HG03558 (cell line): ENCODE measurements at regions not wholly inside any gene's neighbourhood (a gene's known extent, or its start where the extent isn't known, plus 50 kb on each side); places are given as distances from the start of the nearest gene placed in this dataset.
"Not testable (repeated sequence)": the region's sequence is repeated elsewhere in the genome, so short reads cannot be mapped to it uniquely, and the experiment has no call there.

Source experiments
- ATAC-seq: cut with Tn5 transposase; IDR thresholded peaks from one replicate; pipeline ENCODE4 v1.9.1; 2021; ENCODE audit warnings: moderate number of reproducible peaks; ENCODE audit not compliant: unreplicated experiment; ENCODE audit errors: extremely low read depth

DNA sequence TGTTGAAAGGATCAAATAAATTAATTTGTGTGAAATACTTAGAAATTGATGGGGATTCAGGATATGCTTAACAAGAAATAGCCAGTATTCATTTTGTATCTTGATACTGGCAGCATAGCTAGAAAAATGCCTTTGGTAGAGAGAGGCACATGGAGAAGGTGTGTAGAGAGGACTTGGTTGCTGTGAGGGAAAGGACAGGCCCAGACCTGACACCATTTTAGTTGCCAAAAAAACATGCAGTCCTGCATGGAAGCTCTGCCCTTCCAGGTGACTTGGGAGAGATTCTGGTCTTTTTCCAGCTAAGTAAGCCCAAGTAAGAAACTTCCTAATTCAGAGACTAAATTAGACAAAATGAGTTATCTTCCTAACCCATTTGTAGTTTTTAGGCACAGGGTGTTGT, 335.0 kb downstream of the RFC3 start:
- ATAC-seq = no peak

DNA sequence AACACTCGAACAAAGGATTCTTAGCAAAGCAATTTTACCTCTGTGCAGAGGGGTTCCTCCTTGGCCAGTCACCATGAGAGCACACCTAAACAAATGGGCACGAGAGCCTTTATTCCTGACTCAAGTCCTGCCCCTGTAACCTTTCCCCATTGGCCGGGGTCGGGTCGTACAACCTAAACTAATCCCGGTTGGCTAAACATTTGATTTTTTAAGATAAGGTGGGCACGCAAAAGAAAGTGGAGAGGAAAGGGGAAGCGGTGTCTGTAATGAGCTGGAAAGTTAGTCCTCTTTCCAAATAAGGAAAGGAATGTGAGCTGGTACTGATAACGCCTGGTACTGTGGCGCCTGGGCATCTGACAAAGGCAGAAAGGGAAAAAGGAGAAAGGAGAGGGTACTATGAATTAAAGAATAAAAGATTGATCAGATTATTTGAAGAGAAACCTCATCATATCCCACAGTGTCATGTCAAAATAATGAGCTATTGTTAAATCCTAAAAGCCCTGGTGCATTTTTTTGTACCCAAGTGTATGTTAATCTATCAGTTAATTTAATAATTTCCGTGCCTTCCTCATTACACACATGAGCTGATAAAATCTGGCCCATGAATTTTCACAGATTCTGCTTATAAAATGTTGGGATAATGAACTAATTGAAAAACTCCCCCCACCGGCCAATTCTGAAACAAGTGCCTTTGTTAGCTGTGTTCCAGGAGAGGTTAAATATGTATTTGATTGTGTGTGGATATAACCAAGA, 335.7 kb downstream of the RFC3 start:
- no peak for ATAC-seq

DNA sequence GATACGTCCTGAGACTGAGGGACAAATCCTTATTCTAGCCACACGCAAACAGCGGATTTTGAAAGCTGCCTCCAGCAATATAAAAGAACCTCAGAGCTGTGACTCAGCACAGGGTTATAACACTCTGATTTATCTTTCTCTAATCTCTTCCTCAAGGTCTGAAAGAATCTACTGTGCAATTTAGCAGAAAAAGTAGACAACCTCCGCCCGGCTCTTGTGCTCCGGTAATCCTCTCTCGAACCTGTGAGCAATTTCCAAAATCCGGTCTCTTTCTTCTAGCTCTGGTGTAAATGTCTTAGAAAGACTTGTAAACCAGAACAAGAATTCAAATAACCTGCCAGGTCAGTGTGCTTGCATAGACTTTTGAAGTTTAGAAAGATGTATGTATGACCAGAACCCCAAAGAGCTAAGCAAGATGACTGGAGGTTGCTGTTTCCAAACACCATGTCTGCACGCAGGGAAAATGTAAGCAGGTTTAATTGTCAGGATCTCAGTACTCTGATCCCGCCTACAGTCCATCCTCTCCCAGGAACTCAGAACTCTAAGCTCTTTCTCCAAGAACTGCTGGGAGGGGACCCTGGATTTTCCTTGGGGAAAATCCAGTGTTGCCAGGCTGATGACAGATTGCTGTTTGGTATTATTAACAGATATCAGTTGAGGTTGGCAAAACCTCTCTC, 338.1 kb downstream of the RFC3 start:
- ATAC-seq = no peak

DNA sequence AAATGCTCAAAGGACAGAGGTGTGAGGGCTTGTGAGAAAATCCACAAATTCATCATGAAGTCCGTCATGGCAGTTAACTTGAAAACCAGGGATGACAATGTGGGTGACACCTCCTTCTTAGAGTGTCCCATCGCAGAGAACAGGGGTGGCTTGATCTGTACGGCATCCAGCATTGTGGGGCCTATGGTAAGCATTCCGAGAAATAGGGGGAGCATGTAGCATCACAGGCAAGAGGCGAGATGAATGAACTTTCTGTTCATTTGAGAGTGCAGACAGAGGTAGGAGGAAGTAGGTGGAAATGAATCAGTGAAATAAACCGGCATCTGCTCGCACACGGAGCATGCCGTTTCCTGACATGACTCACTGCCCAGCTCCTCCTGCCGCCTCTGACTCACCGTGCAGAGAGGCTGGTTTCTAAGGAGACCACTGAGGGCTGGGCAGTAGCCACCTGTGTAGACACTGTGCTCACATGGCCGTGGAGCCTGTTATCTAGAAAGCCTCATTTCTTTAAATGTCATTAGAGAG, 339.0 kb downstream of the RFC3 start:
- peak; percentile 100 for ATAC-seq

DNA sequence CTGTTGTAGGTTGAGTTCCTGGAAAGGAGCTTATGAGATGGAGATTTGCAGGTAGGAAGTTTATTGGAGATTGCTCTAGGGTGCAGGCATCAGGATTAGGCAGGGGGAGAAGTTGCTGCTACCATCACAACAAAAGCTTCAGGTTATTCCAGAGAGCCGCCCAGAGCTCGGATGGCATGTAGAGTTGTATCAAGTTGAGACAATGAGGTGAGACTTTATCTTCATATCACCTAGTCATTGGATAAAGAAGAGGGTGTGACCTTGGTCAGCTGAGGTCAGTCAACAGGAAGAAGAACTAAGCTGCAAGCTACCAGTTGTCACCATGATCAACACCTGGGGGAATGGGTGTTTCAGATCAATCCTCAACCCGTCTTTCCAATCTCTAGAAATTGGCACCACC, 342.0 kb downstream of the RFC3 start:
- ATAC-seq = no peak

DNA sequence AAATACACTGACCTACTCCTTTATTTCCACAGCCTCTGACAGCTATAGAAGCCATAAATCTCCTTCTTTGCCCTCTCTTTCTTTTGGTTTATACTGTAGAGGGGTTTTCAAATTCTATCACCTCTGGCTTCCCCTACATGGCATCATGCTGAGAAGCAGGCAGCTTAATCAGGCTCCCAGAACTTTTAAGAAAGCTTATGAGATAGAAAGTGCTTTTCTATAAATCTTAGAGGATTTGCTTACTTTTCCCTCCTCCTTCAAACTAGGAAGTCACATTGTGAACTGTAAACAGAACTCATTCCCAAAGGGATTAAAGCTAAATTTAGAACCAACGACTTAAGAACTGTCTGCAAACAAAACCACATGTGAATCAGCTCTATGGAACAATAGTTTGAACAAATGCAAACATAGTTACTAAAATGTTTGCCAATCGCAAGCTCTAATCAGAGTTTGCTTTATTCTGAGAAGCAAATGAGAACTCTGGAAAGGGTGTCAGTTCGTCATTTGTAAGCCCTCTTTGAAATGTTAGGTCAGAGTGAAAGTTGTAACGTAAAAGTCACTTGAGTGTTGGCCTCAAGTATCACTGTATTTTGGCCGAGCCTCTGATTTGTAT, 344.1 kb downstream of the RFC3 start:
- ATAC-seq = no peak

DNA sequence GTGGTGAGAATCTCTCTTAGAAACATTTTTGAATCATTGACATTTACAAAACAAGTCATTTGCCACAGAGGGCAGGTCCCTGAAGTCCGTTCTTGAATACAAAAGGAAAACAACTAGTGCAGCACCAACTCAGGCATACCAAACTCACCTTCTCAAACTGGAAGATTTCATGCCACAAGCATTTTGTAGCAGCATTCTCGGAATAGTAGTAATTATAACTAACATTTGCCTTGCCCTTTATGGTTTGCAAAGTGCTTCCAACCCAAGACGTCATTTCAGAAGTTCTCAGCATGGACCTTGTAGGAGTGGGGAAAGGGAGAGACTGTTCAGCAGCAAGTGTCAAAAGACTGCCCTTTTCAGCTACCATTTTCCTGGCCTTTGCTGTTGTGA, 344.6 kb downstream of the RFC3 start:
- no peak for ATAC-seq

DNA sequence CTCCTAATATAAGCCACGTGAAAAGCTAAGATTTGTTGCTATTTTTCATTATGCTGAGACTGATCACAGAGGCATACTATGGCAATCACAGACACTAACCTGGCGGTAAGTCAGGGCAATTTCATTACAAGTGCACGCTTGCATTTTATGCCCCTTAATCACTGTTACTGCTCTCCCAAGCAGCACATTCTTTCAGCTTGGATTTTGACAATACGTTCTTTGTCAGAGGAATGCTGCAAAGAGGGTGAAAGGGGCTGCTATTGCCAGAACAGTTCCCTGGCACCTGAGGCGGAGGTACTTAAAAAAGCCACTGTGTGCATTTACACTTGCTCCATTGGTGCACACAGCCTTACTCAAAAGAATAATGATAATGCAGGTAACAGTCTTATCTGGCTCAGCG, 346.6 kb downstream of the RFC3 start:
- no peak for ATAC-seq

DNA sequence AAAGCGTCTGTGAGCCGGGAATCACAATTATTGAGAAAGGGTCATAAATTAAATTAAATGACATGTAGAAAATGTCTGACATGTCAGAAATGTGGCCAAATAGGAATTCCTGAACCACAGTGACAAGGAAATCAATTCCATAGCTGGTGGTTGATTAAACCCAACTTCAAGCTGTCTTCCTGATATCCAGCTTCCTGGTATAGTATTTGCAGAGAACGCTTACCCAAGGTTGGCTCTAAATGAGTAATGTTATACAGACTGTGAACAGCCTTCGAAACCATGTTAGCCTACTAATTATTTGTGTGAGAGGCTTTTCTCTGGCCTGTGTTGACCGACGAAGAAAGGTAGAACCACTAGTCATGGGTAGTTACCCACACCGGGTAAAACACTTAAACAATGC, 347.2 kb downstream of the RFC3 start:
- ATAC-seq = no peak

DNA sequence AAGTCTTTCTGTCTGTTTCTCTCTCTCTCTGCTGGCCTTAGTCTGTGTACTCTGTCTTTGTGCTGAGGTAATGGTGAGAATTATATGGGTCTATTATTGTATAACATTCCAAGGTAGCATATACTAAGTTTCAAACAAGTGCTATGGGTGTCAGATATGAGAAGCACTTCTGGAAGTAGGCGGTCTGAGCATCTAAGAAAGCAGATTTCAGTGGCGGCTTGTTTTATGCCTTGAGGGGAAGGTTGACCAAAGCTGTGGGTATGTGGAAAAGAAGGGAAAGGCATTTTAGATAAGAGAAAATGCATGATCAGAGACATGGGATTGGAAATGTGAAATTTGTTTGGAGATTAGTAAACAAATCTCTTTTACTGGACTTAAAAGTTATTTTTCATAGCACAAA, 348.5 kb downstream of the RFC3 start:
- no peak for ATAC-seq

DNA sequence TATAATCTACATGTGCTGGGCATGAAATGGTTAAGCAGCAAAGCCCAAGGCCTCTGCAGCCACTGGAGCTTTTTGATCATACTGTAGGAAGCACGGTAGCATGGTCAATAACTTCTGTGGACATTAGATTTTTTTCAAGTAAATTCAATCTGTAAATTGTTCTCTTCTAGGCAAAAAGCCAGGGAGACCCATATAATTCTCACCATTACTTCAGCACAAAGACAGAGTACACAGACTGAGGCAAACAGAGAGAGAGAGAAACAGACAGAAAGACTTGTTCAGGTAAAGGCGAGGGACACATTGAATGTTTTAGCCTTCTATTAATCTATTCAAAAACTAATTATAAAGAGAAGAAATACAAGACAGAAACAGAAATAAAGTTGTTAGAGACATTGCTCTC, 349.4 kb downstream of the RFC3 start:
- ATAC-seq = no peak

DNA sequence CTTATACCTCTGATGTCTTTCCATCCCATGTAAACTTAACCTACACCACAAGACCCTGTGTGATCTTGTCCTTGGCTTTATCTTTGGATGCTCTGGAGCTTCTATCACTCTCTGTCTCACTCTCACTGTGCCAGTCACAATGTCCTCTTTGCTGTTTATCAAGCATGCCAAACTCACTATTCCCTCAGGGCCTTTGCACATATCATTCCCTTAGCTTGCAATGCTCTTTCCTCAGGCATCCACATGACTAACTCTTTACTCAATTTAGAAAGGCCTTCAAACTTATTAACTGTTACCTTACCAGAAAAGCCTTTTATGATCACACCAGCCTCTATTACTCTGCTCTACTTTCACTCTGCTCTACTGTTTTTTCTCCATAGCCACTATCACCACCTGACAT, 354.1 kb downstream of the RFC3 start:
- no peak for ATAC-seq

DNA sequence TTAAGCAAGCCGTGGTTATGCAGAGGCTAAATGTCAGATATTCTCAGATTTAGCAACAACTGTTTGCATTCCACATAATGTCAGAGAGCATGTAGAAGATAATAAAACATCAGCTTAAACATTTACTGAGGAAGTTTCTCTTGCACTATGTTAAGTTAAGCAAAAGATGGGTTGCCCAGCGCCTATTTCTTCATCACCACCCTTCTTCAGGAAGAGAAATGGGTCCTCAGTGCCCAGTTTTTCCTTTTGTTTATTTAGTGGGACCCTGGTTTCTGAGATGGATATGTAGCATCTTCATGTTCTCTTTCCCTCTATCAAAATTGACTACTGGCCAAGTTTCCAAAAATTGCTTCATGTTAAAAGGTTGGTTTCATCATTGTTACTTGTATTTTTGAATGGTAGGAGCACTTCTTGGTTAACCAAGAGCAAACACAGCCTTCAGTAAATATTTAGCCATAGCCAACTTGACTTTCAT, 356.8 kb downstream of the RFC3 start:
- no peak for ATAC-seq

DNA sequence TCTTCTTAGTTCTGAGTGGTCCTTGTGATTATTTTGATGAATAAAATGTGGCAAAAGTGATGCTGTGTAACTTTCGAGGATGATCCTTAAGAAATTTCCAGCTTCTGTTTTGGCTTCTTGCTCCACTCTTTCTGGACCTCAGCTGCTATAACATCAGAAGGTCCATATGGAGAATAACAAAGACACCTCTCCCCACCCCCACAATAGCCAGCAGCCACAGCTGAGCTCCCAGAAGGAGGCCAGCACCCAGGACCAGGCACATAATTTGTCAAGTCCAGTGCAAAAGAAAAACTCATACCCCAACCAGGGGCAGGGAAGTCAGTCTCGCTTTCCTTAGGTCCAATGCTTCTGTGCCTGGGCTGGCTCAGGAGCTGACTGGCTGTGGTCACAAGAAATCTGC, 357.6 kb downstream of the RFC3 start:
- ATAC-seq = no peak

DNA sequence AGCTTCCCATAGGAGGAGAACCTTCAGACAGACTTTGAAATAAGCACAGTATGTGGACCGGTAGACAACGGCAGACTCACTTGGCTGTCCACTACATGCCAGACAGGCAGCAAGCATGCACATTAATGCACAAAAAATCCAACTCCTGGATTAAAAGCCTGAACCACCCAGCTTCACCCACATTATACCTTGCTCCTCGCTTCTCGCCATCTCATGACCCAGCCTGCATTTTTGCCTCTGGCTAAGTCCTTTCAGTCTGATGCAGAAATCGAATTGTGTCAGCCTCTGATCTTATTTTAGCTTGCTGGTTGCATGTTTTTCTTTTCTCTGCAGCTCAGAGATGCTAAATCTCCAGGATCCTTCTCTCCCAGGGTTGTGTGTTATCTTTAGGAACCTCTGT, 358.7 kb downstream of the RFC3 start:
- ATAC-seq = no peak

DNA sequence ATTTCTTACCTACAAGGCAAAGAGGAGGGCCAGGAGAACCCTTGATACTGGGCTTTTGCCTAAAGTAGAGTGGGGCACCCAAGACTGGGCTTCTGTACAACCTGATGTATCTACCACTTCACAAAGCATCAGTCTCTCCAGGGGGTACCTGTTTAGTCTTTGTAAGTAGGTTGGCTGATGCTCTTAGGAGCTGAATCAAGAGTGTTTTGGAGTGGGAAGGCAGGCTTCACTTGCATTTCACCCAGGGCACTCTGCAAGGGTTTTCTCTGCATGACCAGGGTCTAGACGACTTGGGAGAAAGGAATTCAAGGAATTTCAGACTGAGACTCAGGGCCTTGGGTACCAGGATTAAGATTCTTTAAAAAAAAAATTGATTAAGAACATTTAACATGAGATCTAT, 361.5 kb downstream of the RFC3 start:
- ATAC-seq = no peak

DNA sequence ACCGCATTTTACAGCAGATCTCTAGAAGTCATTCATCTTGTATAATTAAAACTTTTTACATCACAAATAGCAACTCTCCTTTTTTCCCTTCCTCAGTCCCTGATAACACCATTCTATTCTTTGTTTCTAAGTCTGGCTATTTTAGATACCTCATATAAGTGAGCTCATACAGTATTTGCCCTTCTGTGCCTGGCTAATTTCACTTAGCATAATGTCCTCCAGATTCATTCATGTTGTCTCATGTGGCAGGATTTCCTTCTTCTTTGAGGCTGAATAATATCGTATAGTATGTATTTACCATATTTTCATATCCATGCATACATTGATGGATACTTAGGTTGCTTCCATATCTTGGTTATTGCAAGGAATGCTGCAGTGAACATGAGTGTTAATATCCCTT, 362.0 kb downstream of the RFC3 start:
- no peak for ATAC-seq

DNA sequence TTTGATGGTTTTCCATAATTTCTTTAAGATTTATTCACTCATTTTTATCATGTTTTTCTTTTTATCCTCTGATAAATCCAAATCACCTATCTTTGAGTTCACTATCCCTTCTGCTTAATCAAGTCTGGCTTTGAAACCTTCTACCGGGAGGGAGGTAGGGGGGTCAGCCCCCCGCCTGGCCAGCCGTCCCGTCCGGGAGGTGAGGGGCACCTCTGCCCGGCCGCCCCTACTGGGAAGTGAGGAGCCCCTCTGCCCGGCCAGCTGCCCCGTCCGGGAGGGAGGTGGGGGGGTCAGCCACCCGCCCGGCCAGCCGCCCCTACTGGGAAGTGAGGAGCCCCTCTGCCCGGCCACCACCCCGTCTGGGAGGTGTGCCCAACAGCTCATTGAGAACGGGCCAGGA, 363.3 kb downstream of the RFC3 start:
- not testable (repeated sequence) for ATAC-seq

DNA sequence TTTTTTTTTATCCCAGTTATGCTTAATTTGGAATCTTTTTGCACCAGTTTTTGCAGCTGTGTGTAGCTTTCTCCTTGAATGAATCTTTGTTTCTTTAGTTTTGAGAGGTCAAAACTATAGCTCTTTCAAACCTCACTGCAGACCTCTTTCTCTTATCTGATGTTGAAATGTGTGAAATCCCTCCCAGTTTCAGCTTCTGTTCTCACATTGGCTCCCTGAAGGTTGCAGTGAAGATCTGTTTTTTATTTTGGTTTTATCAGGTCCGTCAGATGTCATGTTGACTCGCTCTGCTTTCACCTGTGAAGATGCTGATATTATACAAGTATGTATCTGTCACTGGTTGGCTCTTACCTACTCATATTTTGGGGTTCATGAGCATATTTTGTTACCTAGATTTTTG, 372.0 kb downstream of the RFC3 start:
- ATAC-seq = no peak

DNA sequence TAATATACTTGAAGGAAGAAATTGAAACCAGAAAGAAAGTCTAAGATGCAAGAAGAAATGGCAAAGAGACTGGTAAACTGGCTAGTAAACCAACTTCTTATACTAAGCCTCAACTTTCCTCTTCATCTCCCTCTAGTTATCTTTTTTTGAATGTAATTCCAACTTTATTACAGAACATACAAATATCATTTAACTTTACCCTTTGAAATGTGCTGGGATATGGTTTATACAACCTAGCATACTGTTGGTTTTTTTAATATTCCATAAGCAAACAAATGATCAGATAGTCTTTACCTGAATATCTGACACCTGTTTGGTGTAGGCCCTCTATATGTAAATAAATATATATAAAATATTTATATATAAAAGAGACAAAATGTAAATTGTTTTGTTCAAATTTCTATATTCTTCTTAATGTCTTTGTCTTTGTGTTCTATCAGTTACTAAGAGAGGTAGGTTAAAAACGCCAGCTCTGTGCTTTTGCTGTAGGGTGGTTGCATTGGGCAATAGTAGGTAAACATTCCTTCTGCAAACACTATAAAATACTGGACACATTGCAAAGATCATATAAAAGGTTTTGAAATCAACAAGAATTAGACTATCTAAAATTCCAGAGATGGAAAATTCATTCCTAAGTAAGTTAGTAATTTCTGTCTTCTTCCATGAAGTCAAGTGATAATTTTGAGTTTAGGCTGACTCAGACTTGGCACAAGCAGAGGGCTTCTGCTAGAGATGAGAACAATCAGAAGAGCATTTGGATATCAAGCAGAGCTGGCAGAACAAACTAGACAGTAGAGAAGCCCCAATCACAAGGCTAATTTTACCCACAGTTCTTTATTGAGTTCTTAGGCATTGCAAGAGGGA, 383.3 kb downstream of the RFC3 start:
- no peak for ATAC-seq
